GM23338 (cell line): ENCODE measurements at regions not wholly inside any gene's neighbourhood (a gene's known extent, or its start where the extent isn't known, plus 50 kb on each side); places are given as distances from the start of the nearest gene placed in this dataset.

Experiments
- ATAC-seq: fragments of 200-7000 bp; cut with Tn5 transposase; 3 replicates; pipeline ENCODE4 v1.9.1; 2020
- DNase-seq: peaks from one replicate; pipeline ENCODE4 v3.0.0-alpha.2; 2015; ENCODE audit warnings: low spot score
- H2AFZ ChIP-seq: fragments of 200-600 bp; sonication (generic); 2 replicates; pipeline ENCODE4 v1.8.0; 2016; ENCODE audit warnings: antibody characterized with exemption, mild to moderate bottlenecking, moderate library complexity
- H3F3A ChIP-seq: fragments of 200-600 bp; sonication (generic); replicated peaks from 2 replicates; pipeline ENCODE4 v1.8.0; 2017; ENCODE audit warnings: antibody characterized with exemption, mixed run types, low read depth
- H3K27ac ChIP-seq: fragments of 200-600 bp; sonication (generic); 2 replicates; pipeline ENCODE4 v1.6.1; 2016; ENCODE audit warnings: low read depth
- H3K27me3 ChIP-seq: fragments of 200-600 bp; sonication (generic); 2 replicates; pipeline ENCODE4 v1.8.0; 2016; ENCODE audit warnings: mild to moderate bottlenecking, mixed run types, moderate library complexity; ENCODE audit not compliant: insufficient read depth
- H3K36me3 ChIP-seq: fragments of 200-600 bp; sonication (generic); 2 replicates; pipeline ENCODE4 v1.8.0; 2016; ENCODE audit warnings: mild to moderate bottlenecking; ENCODE audit not compliant: insufficient read depth
- H3K4me1 ChIP-seq: fragments of 200-600 bp; sonication (generic); 2 replicates; pipeline ENCODE4 v1.8.0; 2016; ENCODE audit warnings: mild to moderate bottlenecking, moderate library complexity; ENCODE audit not compliant: insufficient read depth
- H3K4me2 ChIP-seq: fragments of 200-600 bp; sonication (generic); 2 replicates; pipeline ENCODE4 v1.7.1; 2017; ENCODE audit warnings: mixed run types
- H3K4me3 ChIP-seq: fragments of 200-600 bp; sonication (generic); 2 replicates; pipeline ENCODE4 v1.6.1; 2016; ENCODE audit warnings: mixed run types
- H3K79me2 ChIP-seq: fragments of 200-600 bp; sonication (generic); replicated peaks from 2 replicates; pipeline ENCODE4 v1.8.0; 2017; ENCODE audit warnings: mild to moderate bottlenecking; ENCODE audit not compliant: insufficient read depth
- H3K9me2 ChIP-seq: fragments of 200-600 bp; sonication (generic); 2 replicates; pipeline ENCODE4 v1.8.0; 2017; ENCODE audit not compliant: insufficient read depth
- H4K20me1 ChIP-seq: fragments of 200-600 bp; sonication (generic); replicated peaks from 2 replicates; pipeline ENCODE4 v1.8.0; 2017; ENCODE audit warnings: mild to moderate bottlenecking; ENCODE audit not compliant: insufficient read depth
- H3K27ac Mint-ChIP-seq: 2 replicates; pipeline ENCODE4 v1.8.0; 2020; ENCODE audit warnings: inconsistent platforms, mild to moderate bottlenecking, moderate library complexity, mixed read lengths
- H3K27me3 Mint-ChIP-seq: 3 replicates; pipeline ENCODE4 v1.8.0; 2022; ENCODE audit warnings: low read depth, mild to moderate bottlenecking, moderate library complexity, mixed read lengths, inconsistent platforms; ENCODE audit not compliant: insufficient read depth, poor library complexity
- H3K36me3 Mint-ChIP-seq: 3 replicates; pipeline ENCODE4 v1.8.0; 2021; ENCODE audit warnings: low read depth, mild to moderate bottlenecking, inconsistent platforms, moderate library complexity, mixed read lengths
- H3K4me1 Mint-ChIP-seq: 3 replicates; pipeline ENCODE4 v1.8.0; 2020; ENCODE audit warnings: mild to moderate bottlenecking, inconsistent platforms, mixed read lengths
- H3K4me3 Mint-ChIP-seq: 3 replicates; pipeline ENCODE4 v1.8.0; 2021; ENCODE audit warnings: moderate library complexity, mild to moderate bottlenecking, inconsistent platforms, mixed read lengths
- H3K9me3 Mint-ChIP-seq: 3 replicates; pipeline ENCODE4 v1.8.0; 2020; ENCODE audit warnings: moderate library complexity, mild to moderate bottlenecking, inconsistent platforms, mixed read lengths
- CREB1 ChIP-seq: fragments of 250-450 bp; sonication (Bioruptor Pico); IDR thresholded peaks from 2 replicates; pipeline ENCODE4 v1.5.0; 2020; ENCODE audit warnings: low read depth, mild to moderate bottlenecking, moderate library complexity
- ETS1 ChIP-seq: IDR thresholded peaks from 2 replicates; pipeline ENCODE4 v1.6.1; 2016; ENCODE audit warnings: antibody characterized with exemption
- EZH2 ChIP-seq: fragments of 200-600 bp; sonication (generic); IDR thresholded peaks from one replicate; pipeline ENCODE4 v1.8.0; 2017; ENCODE audit warnings: antibody characterized with exemption, mild to moderate bottlenecking, low read depth; ENCODE audit not compliant: unreplicated experiment
- JUNB ChIP-seq: IDR thresholded peaks from one replicate; pipeline ENCODE4 v1.6.1; 2016; ENCODE audit warnings: antibody characterized with exemption; ENCODE audit not compliant: unreplicated experiment
- POLR2AphosphoS5 ChIP-seq: IDR thresholded peaks from 2 replicates; pipeline ENCODE4 v1.6.1; 2016; ENCODE audit warnings: antibody characterized with exemption, low read depth
- STAT1 ChIP-seq: IDR thresholded peaks from one replicate; pipeline ENCODE4 v1.6.1; 2016; ENCODE audit warnings: antibody characterized with exemption; ENCODE audit not compliant: unreplicated experiment
- ZNF114 ChIP-seq: fragments of 250-450 bp; sonication (Bioruptor Pico); IDR thresholded peaks from 2 replicates; pipeline ENCODE4 v1.5.0; 2020; ENCODE audit warnings: mild to moderate bottlenecking, moderate library complexity
- ZNF331 ChIP-seq: fragments of 250-450 bp; sonication (Bioruptor Pico); IDR thresholded peaks from 2 replicates; pipeline ENCODE4 v1.5.0; 2020; ENCODE audit warnings: low read depth, mild to moderate bottlenecking, moderate library complexity
- ZNF462 ChIP-seq: fragments of 250-450 bp; sonication (Bioruptor Pico); IDR thresholded peaks from 2 replicates; pipeline ENCODE4 v1.5.0; 2020; ENCODE audit warnings: mild to moderate bottlenecking, moderate library complexity
- TF ChIP-seq, protein P1 (sequence below), 2 experiments: fragments of 200-600 bp in 1 of 2; sonication (generic) in 1 of 2; conservative IDR thresholded peaks; 2 replicates each; pipeline versions ENCODE4 v1.5.1 to v1.6.1; 2016 to 2017; ENCODE audit warnings: antibody characterized with exemption in 2 of 2, low read depth in 2 of 2, mild to moderate bottlenecking in 2 of 2, moderate library complexity in 1 of 2

- TF ChIP-seq ZNF462 (CRISPR knock-in tag) (no peak), EZH2 (no peak), POLR2AphosphoS5 (no peak)
- TF ChIP-seq, protein P1, sequence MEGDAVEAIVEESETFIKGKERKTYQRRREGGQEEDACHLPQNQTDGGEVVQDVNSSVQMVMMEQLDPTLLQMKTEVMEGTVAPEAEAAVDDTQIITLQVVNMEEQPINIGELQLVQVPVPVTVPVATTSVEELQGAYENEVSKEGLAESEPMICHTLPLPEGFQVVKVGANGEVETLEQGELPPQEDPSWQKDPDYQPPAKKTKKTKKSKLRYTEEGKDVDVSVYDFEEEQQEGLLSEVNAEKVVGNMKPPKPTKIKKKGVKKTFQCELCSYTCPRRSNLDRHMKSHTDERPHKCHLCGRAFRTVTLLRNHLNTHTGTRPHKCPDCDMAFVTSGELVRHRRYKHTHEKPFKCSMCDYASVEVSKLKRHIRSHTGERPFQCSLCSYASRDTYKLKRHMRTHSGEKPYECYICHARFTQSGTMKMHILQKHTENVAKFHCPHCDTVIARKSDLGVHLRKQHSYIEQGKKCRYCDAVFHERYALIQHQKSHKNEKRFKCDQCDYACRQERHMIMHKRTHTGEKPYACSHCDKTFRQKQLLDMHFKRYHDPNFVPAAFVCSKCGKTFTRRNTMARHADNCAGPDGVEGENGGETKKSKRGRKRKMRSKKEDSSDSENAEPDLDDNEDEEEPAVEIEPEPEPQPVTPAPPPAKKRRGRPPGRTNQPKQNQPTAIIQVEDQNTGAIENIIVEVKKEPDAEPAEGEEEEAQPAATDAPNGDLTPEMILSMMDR (conservative IDR thresholded peaks at IDR 0.05; ENCODE audit: low read depth in 2 of 2) = no peak
Observed at GRCh38 chr3:194278186-194278845, 72.8 kb downstream of the CPN2 start (continued).

GRCh38 chr3:194279101-194279500, 72.0 kb downstream of the CPN2 start:
- Histone ChIP-seq H3K4me2 (no peak overlapping the region), H4K20me1 (no peaks in the 10 kb centered on the region), H2AFZ (no peak overlapping the region), H3K36me3 (no peaks in the 10 kb centered on the region), H3K9me2 (0 out of 2 replicates have a peak, but pooled peaks cover 1% of the 10 kb centered on the region), H3K4me3 (no peak overlapping the region), H3F3A (peaks cover 15% of the 10 kb centered on the region), H3K79me2 (no peaks in the 10 kb centered on the region), H3K27me3 (no peaks in the 10 kb centered on the region), H3K27ac (no peak overlapping the region), H3K4me1 (peaks cover 14% of the 10 kb centered on the region)
- peaks cover 13% of the 10 kb centered on the region for H3K36me3 Mint-ChIP-seq
- H3K4me1 Mint-ChIP-seq = peaks cover 23% of the 10 kb centered on the region
- no peak overlapping the region for H3K27ac Mint-ChIP-seq
- peaks cover 18% of the 10 kb centered on the region for H3K9me3 Mint-ChIP-seq
- H3K4me3 Mint-ChIP-seq = no peak overlapping the region
- ATAC-seq (no peak), DNase-seq (no peak)
- peaks cover 34% of the 10 kb centered on the region for H3K27me3 Mint-ChIP-seq
- no peak for TF ChIP-seq CREB1 (CRISPR knock-in tag)
- TF ChIP-seq POLR2AphosphoS5 = no peak
- no peak for TF ChIP-seq ETS1
- TF ChIP-seq EZH2 = no peak
- no peak for TF ChIP-seq ZNF114 (CRISPR knock-in tag)
- TF ChIP-seq ZNF331 = no peak
- TF ChIP-seq STAT1 = no peak
- no peak for TF ChIP-seq JUNB
- TF ChIP-seq, protein P1 (conservative IDR thresholded peaks at IDR 0.05; ENCODE audit: low read depth in 2 of 2) = no peak
